Liver (tissue), 3 donors: ENCODE measurements at regions not wholly inside any gene's neighbourhood (a gene's known extent, or its start where the extent isn't known, plus 50 kb on each side); places are given as distances from the start of the nearest gene placed in this dataset.

Source experiments
- CTCF ChIP-seq: fragments of 150-350 bp; IDR thresholded peaks from 2 replicates; pipeline ENCODE4 v1.5.1; 2017; ENCODE audit warnings: improper control_type of control experiment, low read depth, low read length; ENCODE audit not compliant: missing input control
- FOXA1 ChIP-seq: IDR thresholded peaks from 2 replicates; pipeline ENCODE4 v1.6.1; 2016; ENCODE audit warnings: antibody characterized with exemption
- FOXA2 ChIP-seq: IDR thresholded peaks from 2 replicates; pipeline ENCODE4 v1.6.1; 2016; ENCODE audit warnings: antibody characterized with exemption
- JUND ChIP-seq, 2 donors: IDR thresholded peaks; 2 replicates each; pipeline ENCODE4 v1.6.1; 2016; ENCODE audit warnings: antibody characterized with exemption in 2 of 2
- MAX ChIP-seq: IDR thresholded peaks from 2 replicates; pipeline ENCODE4 v1.6.1; 2016; ENCODE audit warnings: antibody characterized with exemption
- RAD21 ChIP-seq, 2 donors: IDR thresholded peaks; 2 replicates each; pipeline ENCODE4 v1.6.1; 2016; ENCODE audit warnings: antibody characterized with exemption in 2 of 2, mild to moderate bottlenecking in 2 of 2
- TAF1 ChIP-seq: conservative IDR thresholded peaks from 2 replicates; pipeline ENCODE4 v1.6.1; 2016; ENCODE audit warnings: antibody characterized with exemption, mild to moderate bottlenecking
- donor health status: healthy.
- donor health status: healthy.

- no peak for TF ChIP-seq TAF1
- TF ChIP-seq FOXA2 = no peak
- TF ChIP-seq CTCF = no peak
- TF ChIP-seq JUND (IDR thresholded peaks at IDR 0.05) = no peak
- no peak for TF ChIP-seq FOXA1
- no peak for TF ChIP-seq RAD21 (IDR thresholded peaks at IDR 0.05)
- no peak for TF ChIP-seq MAX
Measured at GRCh38 chr2:224210286-224211180, 171.4 kb upstream of the SERPINE2 start.
